Smooth muscle cell (in vitro differentiated cells): ENCODE measurements at regions not wholly inside any gene's neighbourhood (a gene's known extent, or its start where the extent isn't known, plus 50 kb on each side); places are given as distances from the start of the nearest gene placed in this dataset.

Experiments
- DNase-seq: peaks from one replicate; lab custom pipeline; 2025; ENCODE audit not compliant: unreplicated experiment; lab: John Stamatoyannopoulos, UW
- H2AFZ ChIP-seq: fragments of 200-600 bp; sonication (generic); 2 replicates; pipeline ENCODE4 v1.6.0; 2016; ENCODE audit warnings: antibody characterized with exemption, low read depth, mild to moderate bottlenecking
- H3F3A ChIP-seq: fragments of 200-600 bp; sonication (generic); 2 replicates; pipeline ENCODE4 v1.6.0; 2017; ENCODE audit warnings: antibody characterized with exemption, low read depth
- H3K27ac ChIP-seq: fragments of 200-600 bp; sonication (generic); 2 replicates; pipeline ENCODE4 v1.5.1; 2016; ENCODE audit warnings: low read depth, mild to moderate bottlenecking
- H3K27me3 ChIP-seq: fragments of 200-600 bp; sonication (generic); 2 replicates; pipeline ENCODE4 v1.6.1; 2016; ENCODE audit warnings: low read depth, mild to moderate bottlenecking
- H3K36me3 ChIP-seq: fragments of 200-600 bp; sonication (generic); 2 replicates; pipeline ENCODE4 v1.5.1; 2016; ENCODE audit warnings: low read depth
- H3K4me1 ChIP-seq: fragments of 200-600 bp; sonication (generic); 2 replicates; pipeline ENCODE4 v1.5.1; 2016; ENCODE audit warnings: low read depth
- H3K4me2 ChIP-seq: fragments of 200-600 bp; sonication (generic); 2 replicates; pipeline ENCODE4 v1.6.0; 2016; ENCODE audit warnings: mild to moderate bottlenecking
- H3K4me3 ChIP-seq: fragments of 200-600 bp; sonication (generic); 2 replicates; pipeline ENCODE4 v1.5.1; 2016; ENCODE audit warnings: mild to moderate bottlenecking
- H3K79me2 ChIP-seq: fragments of 200-600 bp; sonication (generic); 2 replicates; pipeline ENCODE4 v1.6.0; 2016; ENCODE audit warnings: low read depth, mild to moderate bottlenecking
- H3K9ac ChIP-seq: fragments of 200-600 bp; sonication (generic); 2 replicates; pipeline ENCODE4 v1.6.0; 2016; ENCODE audit warnings: low read depth
- H3K9me3 ChIP-seq: fragments of 200-600 bp; sonication (generic); replicated peaks from 2 replicates; pipeline ENCODE4 v1.5.1; 2016; ENCODE audit warnings: low read depth
- H4K20me1 ChIP-seq: fragments of 200-600 bp; sonication (generic); 2 replicates; pipeline ENCODE4 v1.6.0; 2016; ENCODE audit warnings: low read depth
- WGBS: methylation state at CpG from one replicate; pipeline ENCODE4 v1.1.7; 2016; ENCODE audit warnings: low lambda C conversion rate; 5-methylcytosine and 5-hydroxymethylcytosine counted together
- TF ChIP-seq, protein P1 (sequence below): fragments of 200-600 bp; sonication (generic); IDR thresholded peaks from 2 replicates; pipeline ENCODE4 v1.5.1; 2017; ENCODE audit warnings: borderline replicate concordance, mild to moderate bottlenecking, antibody characterized with exemption; ENCODE audit not compliant: insufficient read depth, poor library complexity, severe bottlenecking

DNA sequence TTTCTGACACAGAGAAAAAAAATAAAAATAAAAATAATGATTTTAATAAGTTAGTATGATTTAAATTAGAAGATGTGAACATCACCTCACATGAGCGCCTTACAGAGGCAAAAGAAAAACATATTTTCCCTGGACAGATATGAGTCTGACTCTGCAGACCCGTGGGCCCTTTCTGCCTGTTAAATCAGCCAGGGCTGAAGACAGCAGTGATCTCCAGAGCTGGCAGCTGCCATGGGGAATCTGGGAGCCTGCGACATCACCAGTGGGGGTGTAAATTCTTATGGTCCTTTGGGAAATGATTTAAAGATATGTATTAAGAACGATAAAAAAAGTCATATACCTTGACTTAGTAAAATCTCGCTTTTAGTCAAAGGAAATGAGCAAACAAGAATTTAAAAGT lies 65.7 kb upstream of the FOXF1 start:
- no peak overlapping the region for H3K27ac ChIP-seq
- 48% methylated on average over 5 of the region's 5 CpGs for WGBS
- H3K4me1 ChIP-seq = peaks cover 4% of the 10 kb centered on the region
- no peaks in the 10 kb centered on the region for H3K9me3 ChIP-seq
- H3K36me3 ChIP-seq = no peaks in the 10 kb centered on the region
- no peaks in the 10 kb centered on the region for H3K27me3 ChIP-seq
- H4K20me1 ChIP-seq = no peaks in the 10 kb centered on the region
- H3K9ac ChIP-seq = no peak overlapping the region
- no peak for DNase-seq
- TF ChIP-seq, protein P1, sequence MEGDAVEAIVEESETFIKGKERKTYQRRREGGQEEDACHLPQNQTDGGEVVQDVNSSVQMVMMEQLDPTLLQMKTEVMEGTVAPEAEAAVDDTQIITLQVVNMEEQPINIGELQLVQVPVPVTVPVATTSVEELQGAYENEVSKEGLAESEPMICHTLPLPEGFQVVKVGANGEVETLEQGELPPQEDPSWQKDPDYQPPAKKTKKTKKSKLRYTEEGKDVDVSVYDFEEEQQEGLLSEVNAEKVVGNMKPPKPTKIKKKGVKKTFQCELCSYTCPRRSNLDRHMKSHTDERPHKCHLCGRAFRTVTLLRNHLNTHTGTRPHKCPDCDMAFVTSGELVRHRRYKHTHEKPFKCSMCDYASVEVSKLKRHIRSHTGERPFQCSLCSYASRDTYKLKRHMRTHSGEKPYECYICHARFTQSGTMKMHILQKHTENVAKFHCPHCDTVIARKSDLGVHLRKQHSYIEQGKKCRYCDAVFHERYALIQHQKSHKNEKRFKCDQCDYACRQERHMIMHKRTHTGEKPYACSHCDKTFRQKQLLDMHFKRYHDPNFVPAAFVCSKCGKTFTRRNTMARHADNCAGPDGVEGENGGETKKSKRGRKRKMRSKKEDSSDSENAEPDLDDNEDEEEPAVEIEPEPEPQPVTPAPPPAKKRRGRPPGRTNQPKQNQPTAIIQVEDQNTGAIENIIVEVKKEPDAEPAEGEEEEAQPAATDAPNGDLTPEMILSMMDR = no peak
- peaks cover 8% of the 10 kb centered on the region for H3F3A ChIP-seq
- no peak overlapping the region for H2AFZ ChIP-seq
- H3K4me3 ChIP-seq = no peak overlapping the region
- H3K4me2 ChIP-seq = peak overlapping the region; percentile 74
- no peaks in the 10 kb centered on the region for H3K79me2 ChIP-seq

DNA sequence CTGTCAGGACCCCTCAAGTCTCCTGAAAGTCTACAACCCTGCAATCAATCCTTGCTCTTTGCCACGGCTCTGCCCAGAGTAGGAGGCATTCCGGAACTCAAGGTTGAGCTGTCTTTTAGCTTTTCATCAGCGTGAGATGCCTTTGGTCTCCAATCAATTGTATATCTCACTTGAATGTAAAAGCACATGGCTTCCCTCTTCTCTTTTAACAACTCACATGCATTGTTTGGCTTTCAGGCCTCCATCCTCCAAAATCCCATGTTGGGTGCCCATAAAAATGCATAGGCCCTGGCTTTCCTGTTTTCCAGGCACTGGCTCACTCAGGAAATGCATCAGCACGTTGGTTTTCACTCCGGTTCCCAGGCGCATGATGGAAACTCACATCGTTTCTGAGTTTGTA lies 64.0 kb upstream of the FOXF1 start:
- no peaks in the 10 kb centered on the region for H3K79me2 ChIP-seq
- no peak overlapping the region for H3K4me3 ChIP-seq
- no peaks in the 10 kb centered on the region for H3K27me3 ChIP-seq
- H4K20me1 ChIP-seq = no peaks in the 10 kb centered on the region
- no peaks in the 10 kb centered on the region for H3K9me3 ChIP-seq
- H3K36me3 ChIP-seq = no peaks in the 10 kb centered on the region
- H2AFZ ChIP-seq = no peak overlapping the region
- no peak overlapping the region for H3K27ac ChIP-seq
- peaks cover 8% of the 10 kb centered on the region for H3K4me1 ChIP-seq
- peaks cover 8% of the 10 kb centered on the region for H3F3A ChIP-seq
- TF ChIP-seq, protein P1 = no peak
- no peak overlapping the region for H3K9ac ChIP-seq
- DNase-seq = no peak
- 71% methylated on average over 7 of the region's 7 CpGs for WGBS
- no peak overlapping the region for H3K4me2 ChIP-seq

- Histone ChIP-seq H3K27me3 (no peaks in the 10 kb centered on the region), H3K79me2 (no peaks in the 10 kb centered on the region), H4K20me1 (no peaks in the 10 kb centered on the region), H3K4me3 (no peak overlapping the region), H3K36me3 (no peaks in the 10 kb centered on the region), H3K9me3 (no peaks in the 10 kb centered on the region), H3K27ac (no peak overlapping the region), H3K4me2 (no peak overlapping the region), H2AFZ (no peak overlapping the region), H3K4me1 (peaks cover 8% of the 10 kb centered on the region), H3K9ac (no peak overlapping the region), H3F3A (peaks cover 8% of the 10 kb centered on the region)
- DNase-seq = no peak
- 90% methylated on average over 3 of the region's 3 CpGs for WGBS
- TF ChIP-seq, protein P1 = no peak
Observed at GRCh38 chr16:86447228-86447627, 63.1 kb upstream of the FOXF1 start.

DNA sequence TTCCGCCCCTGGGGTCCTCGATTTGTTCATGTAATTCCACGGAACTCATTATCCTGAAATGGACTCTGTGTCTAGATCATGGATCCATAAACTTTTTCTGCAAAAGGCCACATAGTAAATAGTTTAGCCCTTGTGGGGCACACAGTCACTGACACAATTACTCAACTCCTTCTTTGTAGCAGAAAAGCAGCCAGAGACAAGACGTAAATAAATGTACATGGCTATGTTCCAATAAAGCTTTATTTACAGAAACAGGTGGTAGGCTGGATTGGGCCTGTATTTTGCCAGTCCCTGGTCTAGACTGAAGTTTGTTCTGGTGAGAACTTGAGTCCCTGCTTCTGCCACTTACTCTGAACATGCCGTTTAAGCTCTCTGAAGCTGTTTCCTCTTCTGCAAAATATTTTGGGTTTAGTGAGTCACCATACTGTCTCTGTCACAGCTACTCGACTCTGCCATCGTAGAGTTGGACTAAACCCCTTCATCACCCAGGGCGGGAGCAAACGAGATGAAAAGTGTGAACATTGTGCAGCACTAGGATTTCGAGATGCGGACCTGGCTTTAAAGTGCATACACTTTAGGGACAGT lies 61.9 kb upstream of the FOXF1 start:
- Histone ChIP-seq H3K27ac (peak overlapping the region; percentile 26), H3K9me3 (no peaks in the 10 kb centered on the region), H3K36me3 (no peaks in the 10 kb centered on the region), H3K27me3 (no peaks in the 10 kb centered on the region), H4K20me1 (no peaks in the 10 kb centered on the region), H3K9ac (no peak overlapping the region), H3K4me2 (peak overlapping the region; percentile 5), H3K4me1 (peaks cover 8% of the 10 kb centered on the region), H2AFZ (no peak overlapping the region), H3F3A (peaks cover 8% of the 10 kb centered on the region), H3K79me2 (no peaks in the 10 kb centered on the region), H3K4me3 (no peak overlapping the region)
- 40% methylated on average over 11 of the region's 11 CpGs for WGBS
- no peak for DNase-seq
- TF ChIP-seq, protein P1 = no peak
